ENCODE measurements at regions not wholly inside any gene's neighbourhood (a gene's known extent, or its start where the extent isn't known, plus 50 kb on each side); places are given as distances from the start of the nearest gene placed in this dataset.
"Not testable (repeated sequence)": the region's sequence is repeated elsewhere in the genome, so short reads cannot be mapped to it uniquely, and the experiment has no call there.

- intact Hi-C loops (cut with DNase I), result no loop called here
- no peak for DNase-seq
Measured at GRCh38 chr12:5096241-5096924, 52.7 kb downstream of the KCNA5 start.

DNA sequence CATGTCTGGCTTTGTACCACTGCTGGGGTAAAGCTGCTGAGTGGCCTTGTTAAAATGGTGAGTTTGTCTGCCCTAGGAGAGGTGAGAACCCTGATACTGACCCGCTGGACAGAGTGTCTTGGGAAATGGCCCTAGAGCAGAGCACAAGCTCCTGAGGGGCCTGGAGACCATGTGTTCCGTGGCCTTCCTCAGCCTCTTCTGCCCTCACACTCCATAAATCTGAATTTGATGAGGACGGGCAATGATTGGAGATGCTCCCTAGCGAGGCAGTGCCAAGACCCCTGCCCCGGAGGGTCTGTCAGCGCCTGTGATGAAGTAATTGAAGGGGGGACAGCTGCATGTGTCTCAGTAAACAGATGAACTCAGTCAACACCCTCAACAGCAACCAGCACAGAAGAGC lies 54.1 kb downstream of the KCNA5 start:
- no peak for DNase-seq
- intact Hi-C loops (cut with DNase I), result no loop called here

DNA sequence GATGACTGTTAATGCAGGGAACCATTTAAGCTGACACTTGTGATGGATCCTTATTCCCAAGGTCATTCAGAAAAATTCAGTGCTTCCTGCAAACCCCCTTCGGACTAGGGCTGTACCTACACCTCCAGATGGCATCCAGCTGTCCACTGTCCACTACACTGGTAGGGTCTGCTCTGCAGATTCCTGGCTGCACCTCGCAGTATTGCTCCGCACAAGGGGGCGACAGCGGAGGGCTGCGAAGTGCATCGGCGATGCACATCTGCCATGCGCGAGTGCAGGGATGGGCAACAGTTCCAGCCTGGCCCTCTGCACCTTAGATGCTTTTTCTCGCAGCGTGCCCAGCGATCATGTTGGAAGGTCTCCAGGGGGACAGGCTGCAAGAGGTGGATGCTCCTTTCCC lies 55.5 kb downstream of the KCNA5 start:
- DNase-seq, result no peak
- intact Hi-C loops (cut with DNase I), result no loop called here

DNA sequence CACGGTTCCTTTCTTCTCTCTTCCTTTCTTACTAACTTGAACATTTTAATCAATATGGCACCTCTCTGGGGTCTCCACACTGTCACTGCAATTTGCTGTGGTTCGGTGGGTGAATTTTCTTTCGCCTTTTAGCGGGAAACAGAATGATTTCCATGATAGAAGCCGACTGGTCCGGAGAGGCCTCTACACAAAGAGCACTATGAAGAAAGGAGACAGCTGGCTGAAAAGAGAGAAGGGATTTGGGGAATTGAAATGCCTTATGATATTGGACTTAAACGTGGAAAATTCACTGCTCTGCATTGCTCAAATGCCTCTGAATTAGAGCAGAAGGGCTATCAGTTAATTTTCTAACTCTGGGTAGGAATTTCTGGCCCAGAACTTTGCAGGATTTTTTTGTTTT lies 55.9 kb downstream of the KCNA5 start:
- DNase-seq, result no peak
- intact Hi-C loops (cut with DNase I), result no loop called here

- intact Hi-C loops (cut with DNase I), result no loop called here
Measured at GRCh38 chr12:5101686-5102085, 58.0 kb downstream of the KCNA5 start.

DNA sequence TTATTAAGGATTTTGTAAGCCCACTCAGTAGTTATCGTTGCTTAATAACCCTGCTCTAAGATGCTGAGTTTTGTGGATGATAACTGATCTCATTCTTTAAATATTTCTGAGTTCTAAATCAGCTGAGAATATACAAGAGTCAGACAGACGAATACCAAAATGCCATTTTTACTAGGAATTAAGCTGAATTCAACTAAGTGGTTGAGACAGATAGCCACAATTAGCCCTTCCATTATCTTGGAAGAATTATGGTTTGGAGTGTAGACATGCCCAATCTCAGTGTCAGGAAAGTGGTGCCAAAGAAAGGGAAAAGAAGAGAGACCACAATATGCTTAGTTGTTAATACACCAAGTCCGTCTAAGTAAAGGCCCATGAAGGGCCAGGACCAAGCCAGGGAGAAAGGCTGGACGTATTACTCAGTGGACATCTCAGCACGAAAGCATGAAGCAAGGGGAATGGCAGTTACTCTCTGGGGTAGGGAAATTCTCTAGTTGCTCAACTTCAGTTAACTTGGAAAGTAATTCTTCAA lies 58.6 kb downstream of the KCNA5 start:
- intact Hi-C loops (cut with DNase I), result no loop called here
- no peak for DNase-seq

More at GRCh38 chr12:5101686-5102085, 58.0 kb downstream of the KCNA5 start:
- DNase-seq, result no peak

DNA sequence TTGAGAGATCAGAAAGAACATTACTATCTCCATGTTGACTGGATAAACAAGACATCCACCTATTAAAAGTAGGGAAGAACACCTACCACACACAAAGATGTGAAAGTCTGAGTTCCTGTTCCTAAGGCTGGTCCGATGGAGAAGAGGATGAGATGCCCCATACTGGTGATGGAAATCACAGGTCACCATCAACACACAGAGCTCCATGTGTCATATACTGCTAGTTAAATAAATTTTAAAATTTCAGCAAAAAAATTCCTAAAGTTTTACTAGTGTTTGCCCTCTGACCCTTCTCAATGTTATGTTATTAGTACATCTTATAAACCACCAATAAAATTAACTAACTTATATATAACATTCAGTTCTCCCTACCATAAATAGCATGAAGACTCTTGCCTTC lies 59.1 kb downstream of the KCNA5 start:
- intact Hi-C loops (cut with DNase I), result no loop called here
- no peak for DNase-seq

GRCh38 chr12:5110345-5110744 lies 66.7 kb downstream of the KCNA5 start:
- DNase-seq, result no peak
- intact Hi-C loops (cut with DNase I), result no loop called here

DNA sequence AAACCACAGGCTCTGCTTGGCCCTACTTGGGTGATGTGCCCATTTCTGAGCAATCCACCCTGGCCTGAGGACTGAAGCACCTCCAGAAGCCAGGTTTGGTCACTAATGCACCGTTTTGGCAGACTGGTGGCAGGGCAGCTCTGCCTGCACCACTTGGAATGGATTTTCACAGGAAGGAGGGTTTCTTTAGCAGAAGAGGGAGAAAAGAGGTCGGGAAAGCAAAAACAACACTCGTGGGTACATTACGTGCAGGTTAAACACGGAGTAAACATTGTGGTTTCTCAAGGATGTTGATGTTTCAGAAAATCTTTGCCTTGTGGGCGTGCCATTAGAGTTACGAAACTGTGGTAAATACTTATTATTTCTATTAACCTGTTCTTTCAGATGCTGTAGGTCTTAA lies 70.8 kb downstream of the KCNA5 start:
- intact Hi-C loops (cut with DNase I), result no loop called here

DNA sequence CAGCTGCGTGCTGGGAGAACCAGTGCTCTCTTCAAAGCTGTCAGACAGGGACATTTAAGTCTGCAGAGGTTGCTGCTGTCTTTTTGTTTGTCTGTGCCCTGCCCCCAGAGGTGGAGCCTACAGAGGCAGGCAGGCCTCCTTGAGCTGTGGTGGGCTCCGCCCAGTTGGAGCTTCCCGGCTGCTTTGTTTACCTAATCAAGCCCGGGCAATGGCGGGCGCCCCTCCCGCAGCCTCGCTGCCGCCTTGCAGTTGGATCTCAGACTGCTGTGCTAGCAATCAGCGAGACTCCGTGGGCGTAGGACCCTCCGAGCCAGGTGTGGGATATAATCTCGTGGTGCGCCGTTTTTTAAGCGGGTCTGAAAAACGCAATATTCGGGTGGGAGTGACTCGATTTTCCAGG lies 78.1 kb downstream of the KCNA5 start:
- intact Hi-C loops (cut with DNase I); DNase-seq: not testable (repeated sequence)

More for the DNA sequence above, 70.8 kb downstream of the KCNA5 start:
- no peak for DNase-seq

DNA sequence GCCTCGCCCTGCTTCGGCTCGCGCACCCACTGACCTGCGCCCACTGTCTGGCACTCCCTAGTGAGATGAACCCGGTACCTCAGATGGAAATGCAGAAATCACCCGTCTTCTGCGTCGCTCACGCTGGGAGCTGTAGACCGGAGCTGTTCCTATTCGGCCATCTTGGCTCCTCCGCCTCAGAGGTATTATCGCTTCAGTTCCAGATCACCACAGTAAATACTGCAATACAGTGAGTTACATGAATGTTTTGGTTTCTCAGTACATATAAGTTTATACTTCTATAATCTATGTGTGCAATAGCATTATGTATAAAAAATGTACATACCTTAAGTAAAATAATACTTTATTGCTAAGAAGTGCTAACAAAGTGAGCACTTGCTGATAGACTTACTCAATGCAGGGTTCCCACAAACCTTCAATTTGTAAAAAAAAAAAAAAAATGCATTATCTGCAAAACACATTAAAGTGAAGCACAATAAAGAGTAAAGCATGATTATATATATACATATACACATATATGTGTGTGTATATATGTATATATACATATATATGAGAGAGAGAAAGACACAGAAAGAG lies 78.7 kb downstream of the KCNA5 start:
- intact Hi-C loops (cut with DNase I); DNase-seq: not testable (repeated sequence)

GRCh38 chr12:5123921-5124320 lies 80.2 kb downstream of the KCNA5 start:
- intact Hi-C loops (cut with DNase I), result no loop called here
- no peak for DNase-seq

DNA sequence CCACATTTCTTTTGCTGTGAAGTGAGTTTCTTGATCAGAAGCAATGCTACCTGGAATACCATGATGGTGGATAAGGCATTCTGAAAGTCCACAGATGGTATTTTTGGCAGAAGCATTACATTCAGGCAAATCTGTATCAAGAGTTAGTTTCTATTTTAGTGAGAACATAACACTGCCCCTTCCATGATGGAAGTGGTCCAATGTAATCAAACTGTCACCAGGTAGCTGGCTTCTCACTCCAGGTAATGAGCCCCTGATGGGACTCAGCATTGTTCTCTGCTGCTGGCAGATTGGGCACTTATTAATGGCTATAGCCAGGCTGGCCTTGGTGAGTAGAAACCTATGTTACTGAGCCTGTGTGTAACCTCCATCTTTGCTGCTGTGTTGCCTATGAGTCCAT lies 80.7 kb downstream of the KCNA5 start:
- intact Hi-C loops (cut with DNase I), result no loop called here
- DNase-seq, result no peak

DNA sequence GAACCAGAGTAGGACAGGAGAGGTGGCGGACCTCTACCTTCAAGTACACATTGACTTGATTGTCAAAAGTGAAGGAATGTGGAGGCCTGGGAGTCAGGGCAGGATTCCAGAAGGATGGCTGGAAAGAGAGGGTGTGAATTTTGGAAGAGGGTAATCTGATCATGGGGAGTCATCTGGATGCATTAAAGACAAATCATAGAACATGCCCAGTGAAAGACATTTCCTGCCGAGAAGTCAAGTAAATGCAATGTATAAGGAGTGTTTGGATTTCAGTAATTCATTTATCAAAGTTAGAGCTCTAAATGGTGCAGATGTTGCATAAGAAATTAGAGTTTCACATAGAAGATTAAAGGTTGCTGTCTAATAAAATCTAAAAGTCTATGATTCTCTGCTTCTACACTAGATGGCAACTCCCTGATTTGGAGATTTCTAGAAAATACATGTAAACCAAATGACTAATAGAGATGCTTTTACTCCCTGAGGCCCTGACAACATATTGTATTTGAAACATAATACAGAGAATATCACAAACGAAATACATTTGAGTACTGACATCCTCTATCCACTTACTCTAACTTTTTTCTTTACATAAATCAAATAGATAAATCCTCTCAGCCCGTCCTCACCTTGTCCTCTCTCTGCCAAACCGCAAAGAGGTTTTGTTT lies 91.3 kb downstream of the KCNA5 start:
- no peak for DNase-seq
- intact Hi-C loops (cut with DNase I), result no loop called here

- no peak for DNase-seq
Measured at GRCh38 chr12:5138256-5138655, 94.6 kb downstream of the KCNA5 start.

GRCh38 chr12:5138845-5139244 lies 95.2 kb downstream of the KCNA5 start:
- intact Hi-C loops (cut with DNase I), result no loop called here

More at GRCh38 chr12:5138256-5138655, 94.6 kb downstream of the KCNA5 start:
- intact Hi-C loops (cut with DNase I), result no loop called here

DNA sequence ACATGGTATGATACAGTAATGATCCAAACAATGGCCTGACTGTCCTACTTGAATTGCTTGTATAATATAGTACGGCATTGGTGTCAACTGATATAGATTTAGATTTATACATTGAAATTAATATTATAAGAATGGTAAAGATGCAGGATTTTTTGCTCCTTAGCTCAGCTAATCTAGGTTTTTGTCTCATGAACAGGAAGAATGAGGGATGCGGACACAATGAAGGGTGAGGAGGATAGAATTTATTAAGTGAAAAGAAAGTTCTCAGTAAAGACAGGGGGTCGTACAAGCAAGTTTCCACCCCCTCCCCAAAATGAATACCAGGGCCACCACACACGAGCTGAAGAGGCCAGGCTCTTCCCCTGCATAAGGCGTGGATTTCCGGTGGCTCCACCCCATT lies 96.1 kb downstream of the KCNA5 start:
- no peak for DNase-seq
- intact Hi-C loops (cut with DNase I), result no loop called here

More at GRCh38 chr12:5138845-5139244, 95.2 kb downstream of the KCNA5 start:
- DNase-seq, result no peak

- intact Hi-C loops (cut with DNase I), result no loop called here
Measured at GRCh38 chr12:5140190-5140589, 96.5 kb downstream of the KCNA5 start.

DNA sequence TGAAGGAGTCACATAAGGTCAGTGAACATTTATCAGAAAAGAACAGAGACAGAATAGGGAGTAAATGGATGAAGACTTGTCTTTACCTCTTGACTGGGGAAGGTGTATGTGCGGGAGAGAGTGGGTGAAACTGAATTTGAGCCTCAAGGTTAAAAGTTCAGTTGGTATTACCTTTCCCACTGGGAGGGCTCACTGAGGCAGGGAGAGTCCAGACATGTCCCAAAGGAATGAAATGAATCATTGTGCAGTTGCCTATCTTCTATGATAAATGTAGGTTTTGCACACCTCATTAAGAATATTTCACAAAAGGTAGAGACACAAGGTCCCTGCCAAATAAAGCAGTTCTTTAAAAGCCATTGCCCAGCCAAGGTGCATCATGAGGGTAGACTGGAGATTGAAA lies 105.2 kb downstream of the KCNA5 start:
- DNase-seq, result no peak
- intact Hi-C loops (cut with DNase I), result no loop called here

More at GRCh38 chr12:5140190-5140589, 96.5 kb downstream of the KCNA5 start:
- no peak for DNase-seq

- intact Hi-C loops (cut with DNase I), result no loop called here
- DNase-seq, result peak in 2 of 42 donors; percentile 9 to 17
Measured at GRCh38 chr12:5154091-5154490, 110.4 kb downstream of the KCNA5 start.

All from head of caudate nucleus (tissue), 42 donors.